PC-9 (cell line): ENCODE measurements at regions not wholly inside any gene's neighbourhood (a gene's known extent, or its start where the extent isn't known, plus 50 kb on each side); places are given as distances from the start of the nearest gene placed in this dataset.
"Not testable (repeated sequence)": the region's sequence is repeated elsewhere in the genome, so short reads cannot be mapped to it uniquely, and the experiment has no call there.

Experiments used
- BruUV-seq: library from RNA; stranded (reverse); fragments of 400-500 nt; replicated peaks from 2 replicates; lab custom pipeline; 2021; lab: Mats Ljungman, UMichigan
- CTCF ChIA-PET: fragments of 300-600 bp; sonication (Branson Sonifier 250); formaldehyde crosslinking; loops from one replicate; lab custom pipeline; 2022; ENCODE audit warnings: antibody characterized with exemption; lab: Charles Lee
- POLR2A ChIA-PET: fragments of 300-600 bp; sonication (Branson Sonifier 250); formaldehyde crosslinking; loops from one replicate; lab custom pipeline; 2022; ENCODE audit warnings: antibody characterized with exemption; ENCODE audit not compliant: unreplicated experiment; lab: Charles Lee
- DNase-seq, 2 experiments: peaks; one replicate each; pipeline versions ENCODE4 v3.0.0 to v3.0.0-alpha.2; 2015 to 2022; ENCODE audit warnings: mixed read lengths in 1 of 2
- H2AFZ ChIP-seq: fragments of 200-600 bp; sonication (generic); 2 replicates; pipeline ENCODE4 v1.8.1; 2017; ENCODE audit warnings: antibody characterized with exemption
- H3F3A ChIP-seq: fragments of 200-600 bp; sonication (generic); 2 replicates; pipeline ENCODE4 v1.8.1; 2017; ENCODE audit warnings: antibody characterized with exemption, mild to moderate bottlenecking, low read depth; ENCODE audit not compliant: insufficient read depth
- H3K27ac ChIP-seq: fragments of 200-600 bp; sonication (generic); 2 replicates; pipeline ENCODE4 v1.6.1; 2016; ENCODE audit warnings: mixed run types
- H3K27me3 ChIP-seq: fragments of 200-600 bp; sonication (generic); 2 replicates; pipeline ENCODE4 v1.6.1; 2016; ENCODE audit warnings: low read depth, mixed run types; ENCODE audit not compliant: insufficient read depth
- H3K36me3 ChIP-seq: fragments of 200-600 bp; sonication (generic); 2 replicates; pipeline ENCODE4 v1.6.1; 2016; ENCODE audit warnings: low read depth, mixed run types
- H3K4me1 ChIP-seq: fragments of 200-600 bp; sonication (generic); replicated peaks from 2 replicates; pipeline ENCODE4 v1.6.1; 2016; ENCODE audit warnings: mixed run types; ENCODE audit not compliant: insufficient read depth
- H3K4me2 ChIP-seq: fragments of 200-600 bp; sonication (generic); 2 replicates; pipeline ENCODE4 v1.6.1; 2017; ENCODE audit warnings: mixed run types
- H3K4me3 ChIP-seq: fragments of 200-600 bp; sonication (generic); 2 replicates; pipeline ENCODE4 v1.6.1; 2016; ENCODE audit warnings: mixed run types
- H3K79me2 ChIP-seq: fragments of 200-600 bp; sonication (generic); 2 replicates; pipeline ENCODE4 v1.6.1; 2017; ENCODE audit warnings: low read depth, mixed run types
- H3K9me2 ChIP-seq: fragments of 200-600 bp; sonication (generic); 2 replicates; pipeline ENCODE4 v1.8.1; 2017; ENCODE audit warnings: mild to moderate bottlenecking; ENCODE audit not compliant: insufficient read depth
- H3K9me3 ChIP-seq: fragments of 200-600 bp; sonication (generic); 2 replicates; pipeline ENCODE4 v1.8.1; 2016; ENCODE audit warnings: low read depth; ENCODE audit not compliant: insufficient read depth
- H4K20me1 ChIP-seq: fragments of 200-600 bp; sonication (generic); 2 replicates; pipeline ENCODE4 v1.8.1; 2017; ENCODE audit not compliant: insufficient read depth
- EZH2 ChIP-seq: fragments of 200-600 bp; sonication (generic); IDR thresholded peaks from 2 replicates; pipeline ENCODE4 v1.8.0; 2017; ENCODE audit warnings: antibody characterized with exemption, low read depth
- intact Hi-C: fragments of 100-400 bp; cut with micrococcal nuclease; formaldehyde crosslinking; loops from one replicate; pipeline ENCODE4 v1.10.0; 2022; ENCODE audit not compliant: unreplicated experiment
- TF ChIP-seq, protein P1 (sequence below): fragments of 200-600 bp; sonication (generic); conservative IDR thresholded peaks from 2 replicates; pipeline ENCODE4 v1.6.1; 2017; ENCODE audit warnings: mixed run types, antibody characterized with exemption, mild to moderate bottlenecking, moderate library complexity

DNA sequence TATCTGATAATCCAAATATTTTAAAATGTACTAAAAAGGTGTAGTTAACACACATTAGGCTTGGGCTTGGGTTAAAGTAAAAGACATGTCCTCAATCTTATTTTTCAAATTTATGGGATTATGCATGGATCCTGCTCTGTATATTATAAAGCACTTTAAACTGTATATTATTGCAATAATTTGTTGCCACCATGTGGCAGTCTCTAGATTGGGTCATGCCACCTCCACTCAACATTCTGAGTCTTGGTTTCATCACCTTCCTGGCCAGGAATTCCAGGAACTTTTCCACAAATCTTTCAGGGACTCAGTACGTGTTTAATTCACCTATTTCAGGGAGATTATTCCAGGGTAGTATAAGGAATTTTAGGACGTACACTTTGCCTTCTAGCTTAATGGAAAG is 695.5 kb downstream of the FAM181B start:
- intact Hi-C loops: no loop called here

DNA sequence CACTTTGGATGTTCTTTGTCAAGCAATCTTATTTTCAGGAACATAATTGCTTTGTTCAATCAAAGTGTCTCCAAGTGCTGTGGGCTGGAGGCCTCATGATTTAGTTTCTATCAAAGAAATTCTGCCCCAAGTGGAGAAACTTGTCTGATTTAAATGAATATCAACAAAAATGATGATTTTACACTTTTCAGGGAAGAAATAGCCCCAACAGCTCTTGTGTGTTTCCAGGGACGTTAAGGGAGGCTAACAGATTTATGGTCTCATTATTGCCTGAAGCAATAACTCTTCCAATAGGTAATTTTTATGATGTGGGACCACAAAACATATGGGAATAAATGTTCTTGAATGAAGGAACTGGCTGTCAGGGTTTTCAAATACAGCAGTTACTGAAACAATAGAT is 699.1 kb downstream of the FAM181B start:
- Histone ChIP-seq H3K79me2 (no peaks in the 10 kb centered on the region), H2AFZ (no peak overlapping the region), H3K9me2 (no peaks in the 10 kb centered on the region), H4K20me1 (no peaks in the 10 kb centered on the region), H3K27me3 (no peaks in the 10 kb centered on the region), H3K4me1 (no peaks in the 10 kb centered on the region), H3K9me3 (no peaks in the 10 kb centered on the region), H3F3A (no peaks in the 10 kb centered on the region), H3K36me3 (no peaks in the 10 kb centered on the region), H3K4me3 (no peak overlapping the region), H3K27ac (no peak overlapping the region), H3K4me2 (no peak overlapping the region)
- DNase-seq: no peak
- TF ChIP-seq, protein P1, sequence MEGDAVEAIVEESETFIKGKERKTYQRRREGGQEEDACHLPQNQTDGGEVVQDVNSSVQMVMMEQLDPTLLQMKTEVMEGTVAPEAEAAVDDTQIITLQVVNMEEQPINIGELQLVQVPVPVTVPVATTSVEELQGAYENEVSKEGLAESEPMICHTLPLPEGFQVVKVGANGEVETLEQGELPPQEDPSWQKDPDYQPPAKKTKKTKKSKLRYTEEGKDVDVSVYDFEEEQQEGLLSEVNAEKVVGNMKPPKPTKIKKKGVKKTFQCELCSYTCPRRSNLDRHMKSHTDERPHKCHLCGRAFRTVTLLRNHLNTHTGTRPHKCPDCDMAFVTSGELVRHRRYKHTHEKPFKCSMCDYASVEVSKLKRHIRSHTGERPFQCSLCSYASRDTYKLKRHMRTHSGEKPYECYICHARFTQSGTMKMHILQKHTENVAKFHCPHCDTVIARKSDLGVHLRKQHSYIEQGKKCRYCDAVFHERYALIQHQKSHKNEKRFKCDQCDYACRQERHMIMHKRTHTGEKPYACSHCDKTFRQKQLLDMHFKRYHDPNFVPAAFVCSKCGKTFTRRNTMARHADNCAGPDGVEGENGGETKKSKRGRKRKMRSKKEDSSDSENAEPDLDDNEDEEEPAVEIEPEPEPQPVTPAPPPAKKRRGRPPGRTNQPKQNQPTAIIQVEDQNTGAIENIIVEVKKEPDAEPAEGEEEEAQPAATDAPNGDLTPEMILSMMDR: no peak
- TF ChIP-seq EZH2: no peak
- no TSS peak for BruUV-seq
- ChIA-PET CTCF (no interaction called here), POLR2A (no interaction called here)
- intact Hi-C loops: no loop called here

More for the DNA sequence above, 695.5 kb downstream of the FAM181B start:
- Histone ChIP-seq H2AFZ (no peak overlapping the region), H3K4me3 (no peak overlapping the region), H3F3A (no peaks in the 10 kb centered on the region), H3K4me2 (no peak overlapping the region), H3K9me3 (no peaks in the 10 kb centered on the region), H4K20me1 (no peaks in the 10 kb centered on the region), H3K79me2 (no peaks in the 10 kb centered on the region), H3K9me2 (no peaks in the 10 kb centered on the region), H3K4me1 (no peaks in the 10 kb centered on the region), H3K27ac (no peak overlapping the region), H3K36me3 (no peaks in the 10 kb centered on the region), H3K27me3 (no peaks in the 10 kb centered on the region)
- POLR2A ChIA-PET: no interaction called here
- BruUV-seq: no TSS peak
- DNase-seq: no peak
- CTCF ChIA-PET: no interaction called here
- TF ChIP-seq EZH2: no peak
- TF ChIP-seq, protein P1: no peak

DNA sequence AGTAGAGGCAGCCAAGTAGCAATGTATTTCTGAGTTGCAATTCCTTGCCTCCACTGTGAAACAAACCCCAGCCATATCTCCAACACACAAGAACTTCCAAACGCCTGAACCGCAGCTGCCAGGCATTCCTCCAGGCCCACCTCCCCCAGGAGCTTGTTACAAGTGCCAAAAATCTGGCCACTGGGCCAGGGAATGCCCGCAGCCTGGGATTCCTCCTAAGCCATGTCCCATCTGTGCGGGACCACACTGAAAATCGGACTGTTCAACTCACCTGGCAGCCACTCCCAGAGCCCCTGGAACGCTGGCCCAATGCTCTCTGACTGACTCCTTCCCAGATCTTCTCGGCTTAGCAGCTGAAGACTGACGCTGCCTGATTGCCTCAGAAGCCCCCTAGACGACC is 706.3 kb downstream of the FAM181B start:
- H4K20me1 ChIP-seq, CTCF ChIA-PET, H3K27ac ChIP-seq, H3K36me3 ChIP-seq, POLR2A ChIA-PET, H3K9me2 ChIP-seq, H3K9me3 ChIP-seq, H3K27me3 ChIP-seq, H3K4me3 ChIP-seq, H3K4me1 ChIP-seq, intact Hi-C loops, H3K4me2 ChIP-seq, BruUV-seq, H3K79me2 ChIP-seq, H3F3A ChIP-seq, DNase-seq, H2AFZ ChIP-seq: not testable (repeated sequence)

DNA sequence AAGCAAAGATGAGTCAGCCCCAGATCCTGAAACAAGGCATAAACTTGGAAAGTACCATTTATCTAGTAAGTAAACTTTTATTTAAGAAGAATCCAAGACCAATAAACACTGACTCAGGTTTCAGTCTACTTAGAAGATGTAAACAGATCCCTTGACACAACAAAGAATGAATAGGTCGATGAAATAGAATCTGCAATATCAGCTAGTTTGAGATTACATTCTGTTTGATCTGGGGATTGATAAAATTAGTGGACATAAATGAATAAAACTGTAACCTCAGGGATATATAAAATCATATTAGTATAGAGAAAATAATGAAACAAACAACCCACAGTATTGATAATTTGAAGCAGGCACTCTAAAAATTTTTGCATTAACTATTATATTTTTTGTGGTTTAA is 708.9 kb downstream of the FAM181B start:
- no peak overlapping the region for H2AFZ ChIP-seq
- intact Hi-C loops: no loop called here
- H3K79me2 ChIP-seq: no peaks in the 10 kb centered on the region
- H3K27me3 ChIP-seq: no peaks in the 10 kb centered on the region; the same call in 1 of the 2 replicates
- no peaks in the 10 kb centered on the region for H3K9me2 ChIP-seq
- no peak overlapping the region for H3K4me3 ChIP-seq
- ChIA-PET CTCF (no interaction called here), POLR2A (no interaction called here)
- no TSS peak for BruUV-seq
- no peak overlapping the region for H3K4me2 ChIP-seq
- H3F3A ChIP-seq: no peaks in the 10 kb centered on the region
- peaks cover 5% of the 10 kb centered on the region; the same call in 1 of the 2 replicates for H4K20me1 ChIP-seq
- no peak overlapping the region for H3K27ac ChIP-seq
- no peaks in the 10 kb centered on the region for H3K9me3 ChIP-seq
- no peaks in the 10 kb centered on the region for H3K4me1 ChIP-seq
- no peaks in the 10 kb centered on the region for H3K36me3 ChIP-seq
- TF ChIP-seq, protein P1: no peak
- TF ChIP-seq EZH2: no peak
- no peak for DNase-seq
